GM18505 (cell line): ENCODE measurements at regions not wholly inside any gene's neighbourhood (a gene's known extent, or its start where the extent isn't known, plus 50 kb on each side); places are given as distances from the start of the nearest gene placed in this dataset.

Experiments used
- ATAC-seq: cut with Tn5 transposase; IDR thresholded peaks from one replicate; pipeline ENCODE4 v1.9.1; 2021; ENCODE audit not compliant: unreplicated experiment
- POLR2A ChIP-seq: IDR thresholded peaks from 4 replicates; pipeline ENCODE4 v1.6.1; 2011; ENCODE audit warnings: borderline replicate concordance; ENCODE audit not compliant: insufficient read depth, insufficient read length; ENCODE audit errors: extremely low read depth

DNA sequence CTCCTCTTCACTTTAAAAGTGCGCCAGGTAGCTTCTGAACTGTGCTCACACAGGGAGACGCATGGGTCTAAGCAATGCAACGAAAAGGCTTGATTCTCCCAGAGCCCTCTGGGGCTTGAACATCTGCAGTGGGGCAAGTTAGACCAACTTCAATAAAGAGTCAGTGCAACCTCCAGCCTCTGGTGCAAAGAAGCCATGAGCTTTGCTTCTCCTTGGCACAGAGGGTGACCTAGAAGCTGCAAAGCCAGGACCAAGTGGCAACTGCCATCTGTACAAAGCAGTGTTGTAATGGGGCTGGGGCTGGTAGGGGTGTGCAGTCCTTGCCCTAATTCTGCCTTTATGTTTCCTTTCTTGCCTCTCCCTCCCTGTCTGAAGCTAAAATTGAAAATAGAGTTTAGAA, 219.0 kb upstream of the CD96 start:
- TF ChIP-seq POLR2A = no peak
- ATAC-seq = no peak

DNA sequence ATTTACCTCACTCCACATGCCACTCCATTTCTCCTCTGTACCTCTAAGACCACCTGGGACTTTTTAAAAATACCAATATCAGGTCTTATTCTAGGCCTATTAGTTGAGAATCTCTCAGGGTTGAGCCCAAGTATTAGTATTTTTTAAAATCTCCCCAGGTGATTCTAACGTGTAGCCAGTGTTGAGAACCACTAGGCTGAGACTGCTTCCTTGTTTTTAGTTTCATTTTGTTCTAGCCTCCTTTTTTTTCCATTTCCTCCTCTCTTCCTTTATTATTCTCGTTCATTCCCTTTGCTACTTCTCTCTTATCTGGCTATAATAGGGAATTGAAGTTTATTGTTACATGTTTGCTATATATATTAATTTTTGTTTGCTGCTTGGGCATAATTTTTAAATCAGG, 217.8 kb upstream of the CD96 start:
- no peak for ATAC-seq
- no peak for TF ChIP-seq POLR2A

DNA sequence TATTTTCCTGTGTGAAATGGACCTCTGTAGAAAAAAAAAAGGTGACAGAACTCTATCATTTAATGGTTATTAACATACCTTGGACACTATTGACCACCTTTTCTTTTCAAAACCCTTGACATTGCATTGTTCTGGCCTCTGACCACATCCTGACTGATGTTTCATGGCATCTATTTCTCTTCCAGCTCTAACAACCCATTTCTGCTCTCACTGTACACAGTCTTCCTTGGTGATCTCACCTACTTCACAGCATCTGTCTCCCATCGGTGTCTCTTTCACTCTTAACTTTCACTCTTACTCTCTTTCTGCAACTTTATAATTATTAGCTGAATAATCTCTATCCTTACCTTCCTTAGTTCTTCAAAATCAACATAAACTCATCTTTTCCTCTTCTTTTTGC, 217.4 kb upstream of the CD96 start:
- TF ChIP-seq POLR2A = no peak
- ATAC-seq = peak; percentile 58

- no peak for ATAC-seq
- no peak for TF ChIP-seq POLR2A
These were observed 216.8 kb upstream of the CD96 start for GRCh38 chr3:111325160-111325718.

DNA sequence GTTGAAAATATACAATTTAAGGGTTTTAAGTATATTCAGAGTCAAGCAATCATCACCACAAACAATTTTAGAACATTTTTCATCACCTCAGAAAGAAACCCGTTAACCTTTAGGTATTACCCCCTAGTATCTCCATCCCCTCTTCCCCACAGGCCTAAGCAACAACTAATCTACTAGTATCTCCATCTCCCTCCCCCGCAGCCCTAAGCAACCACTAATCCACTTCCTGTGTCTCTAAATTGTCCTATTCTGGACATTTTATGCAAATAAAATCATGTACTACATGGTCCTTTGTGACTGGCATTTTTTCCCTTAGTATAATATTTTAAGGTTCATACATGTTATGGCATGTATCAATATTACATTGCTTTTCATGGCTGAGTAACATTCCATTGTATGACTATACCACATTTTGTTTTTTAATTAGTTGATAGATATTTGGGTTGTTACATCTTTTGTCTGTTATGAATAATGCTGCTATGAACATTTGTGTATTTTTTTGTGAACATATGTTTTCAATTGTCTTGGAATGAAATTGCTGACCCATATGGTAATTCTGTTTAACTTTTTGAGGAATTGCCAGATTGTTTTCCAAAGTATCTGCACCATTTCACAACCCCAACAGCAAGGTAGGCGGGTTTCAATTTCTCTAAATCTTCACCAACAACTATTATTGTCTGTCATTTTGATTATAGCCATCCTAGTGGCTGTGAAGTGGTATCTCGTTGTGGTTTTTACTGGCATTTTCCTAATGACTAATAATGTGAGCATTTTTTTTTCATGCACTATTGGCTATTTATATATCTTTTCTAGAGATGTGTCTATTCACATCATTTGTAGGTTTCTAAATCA, 215.6 kb upstream of the CD96 start:
- ATAC-seq = no peak
- TF ChIP-seq POLR2A = no peak

DNA sequence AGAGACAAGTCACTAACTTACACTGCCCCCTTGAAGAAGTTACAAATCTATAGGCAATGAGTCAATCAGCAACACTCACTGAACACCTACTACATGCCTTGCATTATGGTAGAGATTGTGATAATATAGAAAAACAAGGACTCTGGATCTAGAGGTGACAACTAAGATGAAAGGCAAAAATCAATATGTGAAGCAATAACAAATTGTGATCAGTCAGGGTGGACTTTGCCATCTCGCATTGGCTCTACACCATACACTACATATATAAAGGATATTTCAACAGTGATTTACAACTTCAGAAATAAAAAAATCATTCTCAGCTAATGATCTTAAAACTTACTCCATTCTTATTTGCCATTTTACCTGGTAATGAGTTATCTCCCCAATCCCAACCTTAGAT, 210.7 kb upstream of the CD96 start:
- no peak for ATAC-seq
- TF ChIP-seq POLR2A = no peak

- no peak for ATAC-seq
- no peak for TF ChIP-seq POLR2A
These were observed 210.1 kb upstream of the CD96 start for GRCh38 chr3:111331912-111332311.

DNA sequence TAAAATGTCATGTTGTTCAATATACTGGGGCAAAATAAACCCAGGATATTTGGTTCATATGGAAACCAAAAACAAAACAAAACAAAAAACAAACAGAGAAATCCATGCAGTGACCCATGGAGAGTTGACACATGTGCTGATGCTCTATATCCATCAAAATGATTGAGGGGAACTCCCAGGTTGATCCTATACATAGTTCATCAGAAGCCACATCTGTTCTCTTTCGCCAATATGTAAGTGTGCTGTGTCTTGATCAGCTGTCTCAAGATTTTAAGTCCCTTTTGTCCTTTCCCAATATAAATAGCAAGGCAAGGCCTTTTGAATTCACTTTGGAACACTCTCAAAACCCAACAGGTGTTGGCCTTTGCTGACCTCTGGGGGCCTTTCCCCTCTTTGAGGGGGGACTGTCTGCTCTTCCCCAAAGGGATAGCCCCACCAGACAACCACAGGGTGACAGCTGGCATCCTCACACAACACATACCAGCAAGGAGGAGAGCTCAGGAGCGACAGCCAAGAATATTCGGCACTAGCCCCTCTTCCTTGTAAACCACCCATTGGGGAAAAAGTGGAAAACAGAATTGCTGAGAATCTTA, 209.4 kb upstream of the CD96 start:
- no peak for TF ChIP-seq POLR2A

DNA sequence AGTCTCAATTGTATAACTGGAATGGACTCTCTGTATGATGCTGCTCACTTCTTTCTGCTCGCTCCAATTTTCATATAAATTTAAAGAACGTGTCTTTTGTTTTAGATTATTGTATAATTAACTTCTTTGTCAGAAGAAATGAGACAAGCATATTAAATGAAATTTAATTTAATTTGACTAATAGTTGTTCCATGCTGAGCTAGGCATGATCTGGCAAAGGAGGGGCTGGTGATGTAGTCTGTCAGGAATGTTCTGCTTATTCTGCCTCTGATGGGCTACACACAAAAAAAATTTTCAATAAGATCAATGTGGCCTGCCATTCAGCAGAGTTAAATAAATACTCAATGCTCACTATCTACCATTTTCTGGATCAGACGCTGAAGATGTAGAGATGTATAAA, 208.4 kb upstream of the CD96 start:
- no peak for TF ChIP-seq POLR2A
- no peak for ATAC-seq

More for the DNA sequence above, 209.4 kb upstream of the CD96 start:
- no peak for ATAC-seq

DNA sequence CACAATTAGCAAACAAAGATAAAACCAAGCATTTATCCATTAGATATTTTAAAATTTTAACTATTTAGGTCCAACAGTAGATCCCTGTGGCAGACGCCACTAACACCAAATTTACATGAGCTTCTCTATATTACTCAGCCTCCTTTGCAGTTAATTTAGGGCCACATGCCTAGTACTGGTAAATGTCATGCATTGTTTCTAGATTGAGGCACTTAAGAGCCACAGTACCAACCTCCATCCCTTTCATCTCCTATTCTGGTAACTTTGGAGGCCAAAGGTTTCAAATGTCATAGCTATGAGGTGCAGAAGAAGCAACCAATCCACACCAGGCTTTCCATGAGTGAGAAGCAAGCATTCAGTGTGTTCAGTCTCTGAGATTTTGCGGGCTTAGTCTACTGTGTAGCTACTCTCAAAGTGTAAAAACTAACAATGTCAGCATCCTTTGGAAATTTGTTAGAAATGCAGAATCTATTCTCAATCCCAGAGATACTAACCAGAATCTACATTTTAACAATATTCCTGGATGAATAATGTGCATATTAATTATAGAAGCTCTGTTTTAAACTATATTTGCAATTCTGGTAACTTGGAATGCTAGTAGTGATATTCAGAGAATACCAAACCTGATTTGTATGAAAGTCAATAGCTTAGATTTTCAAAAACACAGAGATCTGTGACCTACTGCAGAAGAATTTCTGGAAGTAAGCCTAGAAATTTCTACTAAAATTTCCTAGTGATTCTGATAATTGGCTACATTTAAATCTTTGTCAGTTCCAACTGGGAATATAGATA, 206.3 kb upstream of the CD96 start:
- ATAC-seq = no peak
- TF ChIP-seq POLR2A = no peak

GRCh38 chr3:111336511-111336910, 205.5 kb upstream of the CD96 start:
- no peak for ATAC-seq
- TF ChIP-seq POLR2A = no peak

- no peak for ATAC-seq
- no peak for TF ChIP-seq POLR2A
These were observed 203.8 kb upstream of the CD96 start for GRCh38 chr3:111338059-111338698.

GRCh38 chr3:111339017-111339416, 203.0 kb upstream of the CD96 start:
- ATAC-seq = no peak
- TF ChIP-seq POLR2A = no peak
